ENCODE measurements at regions not wholly inside any gene's neighbourhood (a gene's known extent, or its start where the extent isn't known, plus 50 kb on each side); places are given as distances from the start of the nearest gene placed in this dataset.

- TF ChIP-seq CTCF (IDR thresholded peaks at IDR 0.05) (no peak), EP300 (IDR thresholded peaks at IDR 0.05) (no peak), POLR2AphosphoS5 (IDR thresholded peaks at IDR 0.05) (no peak), POLR2A (IDR thresholded peaks at IDR 0.05) (no peak)
Measured at GRCh38 chr22:47625531-47626427, 863.3 kb downstream of the TBC1D22A start.
